HUES6 (cell line): ENCODE measurements at regions not wholly inside any gene's neighbourhood (a gene's known extent, or its start where the extent isn't known, plus 50 kb on each side); places are given as distances from the start of the nearest gene placed in this dataset.
"Not testable (repeated sequence)": the region's sequence is repeated elsewhere in the genome, so short reads cannot be mapped to it uniquely, and the experiment has no call there.

Source experiments
- H3K27ac ChIP-seq: 2 replicates; pipeline ENCODE4 v1.7.0; 2013; ENCODE audit warnings: low read depth, mild to moderate bottlenecking, low read length, inconsistent platforms
- H3K27me3 ChIP-seq: 2 replicates; pipeline ENCODE4 v1.6.1; 2013; ENCODE audit warnings: low read length; ENCODE audit not compliant: control insufficient read depth, insufficient read depth
- H3K36me3 ChIP-seq: 2 replicates; pipeline ENCODE4 v1.6.1; 2013; ENCODE audit warnings: low read length; ENCODE audit not compliant: control insufficient read depth, insufficient read depth
- H3K4me1 ChIP-seq: 2 replicates; pipeline ENCODE4 v1.6.1; 2013; ENCODE audit warnings: low read length; ENCODE audit not compliant: control insufficient read depth, insufficient read depth
- H3K4me3 ChIP-seq: 2 replicates; pipeline ENCODE4 v1.5.1; 2013; ENCODE audit warnings: low read depth, low read length
- H3K9ac ChIP-seq: one replicate; pipeline ENCODE4 v1.6.1; 2013; ENCODE audit warnings: mild to moderate bottlenecking, low read length
- H3K9me3 ChIP-seq: 2 replicates; pipeline ENCODE4 v1.6.1; 2013; ENCODE audit warnings: low read depth, low read length; ENCODE audit not compliant: control insufficient read depth, insufficient read depth

DNA sequence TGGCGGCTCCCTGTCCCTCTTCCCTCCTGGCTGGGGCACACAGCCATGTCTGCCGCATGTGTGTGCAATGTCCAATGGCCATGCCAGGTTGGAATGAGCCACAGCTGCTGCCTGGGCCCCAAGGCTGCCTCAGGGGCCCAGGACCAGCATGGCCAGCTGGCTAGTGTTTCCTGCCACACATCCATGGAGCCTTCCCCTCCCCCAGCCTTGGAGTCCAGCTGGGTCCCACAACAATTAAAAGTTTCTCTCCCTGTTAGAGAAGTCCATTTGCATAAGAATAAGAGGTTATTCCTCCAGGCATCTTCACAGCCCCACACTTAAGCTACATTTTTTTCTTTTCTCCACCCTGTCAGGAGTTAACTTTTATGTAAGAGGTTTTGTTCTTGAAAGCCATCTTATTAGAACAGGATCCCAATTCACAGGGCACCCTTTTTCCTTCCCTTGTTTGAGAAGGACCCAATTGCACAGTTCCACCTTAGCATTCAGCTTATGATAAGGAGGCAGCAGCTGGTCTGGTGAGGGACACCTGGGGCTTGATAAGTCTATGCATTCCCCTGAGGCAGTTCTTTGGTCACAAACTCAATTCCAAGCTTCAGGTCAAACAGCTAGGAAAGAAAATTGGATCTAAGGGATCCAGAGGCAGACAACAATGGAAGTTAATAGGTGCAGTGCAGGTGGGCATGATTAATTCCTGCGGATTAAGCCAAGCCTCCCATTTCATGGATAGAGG lies 963.3 kb upstream of the GRIA3 start:
- Histone ChIP-seq H3K9me3 (peaks cover 5% of the 10 kb centered on the region; the same call in 1 of the 2 replicates), H3K27ac (peak overlapping the region; percentile 94), H3K9ac (peak overlapping the region; percentile 93), H3K4me1 (peaks cover 25% of the 10 kb centered on the region), H3K27me3 (no peaks in the 10 kb centered on the region), H3K4me3 (peak overlapping the region; percentile 84), H3K36me3 (peaks cover 20% of the 10 kb centered on the region)

- Histone ChIP-seq H3K9ac (peak overlapping the region; percentile 93), H3K27ac (peak overlapping the region; percentile 94), H3K4me3 (peak overlapping the region; percentile 84), H3K36me3 (peaks cover 28% of the 10 kb centered on the region), H3K4me1 (peaks cover 25% of the 10 kb centered on the region)
- not testable (repeated sequence) for H3K27me3 ChIP-seq, H3K9me3 ChIP-seq
Observed at GRCh38 chrX:122221810-122222209, 962.3 kb upstream of the GRIA3 start.

DNA sequence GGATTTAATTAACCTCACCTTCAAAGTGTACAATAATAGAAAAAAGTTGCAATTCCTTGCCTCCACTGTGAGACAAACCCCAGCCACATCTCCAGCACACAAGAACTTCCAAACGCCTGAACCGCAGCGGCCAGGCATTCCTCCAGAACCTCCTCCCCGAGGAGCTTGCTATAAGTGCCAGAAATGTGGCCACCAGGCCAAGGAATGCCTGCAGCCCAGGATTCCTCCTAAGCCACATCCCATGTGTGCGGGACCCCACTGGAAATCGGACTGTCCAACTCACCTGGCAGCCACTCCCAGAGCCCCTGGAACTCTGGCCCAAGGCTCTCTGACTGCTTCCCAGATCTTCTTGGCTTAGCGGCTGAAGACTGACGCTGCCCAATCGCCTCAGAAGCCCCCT lies 959.9 kb upstream of the GRIA3 start:
- H3K27me3 ChIP-seq, H3K9me3 ChIP-seq: not testable (repeated sequence)
- Histone ChIP-seq H3K4me3 (peak overlapping the region; percentile 66), H3K27ac (peak overlapping the region; percentile 60; the same call in 1 of the 2 replicates), H3K36me3 (peaks cover 48% of the 10 kb centered on the region), H3K9ac (peak overlapping the region; percentile 88), H3K4me1 (peaks cover 26% of the 10 kb centered on the region)

DNA sequence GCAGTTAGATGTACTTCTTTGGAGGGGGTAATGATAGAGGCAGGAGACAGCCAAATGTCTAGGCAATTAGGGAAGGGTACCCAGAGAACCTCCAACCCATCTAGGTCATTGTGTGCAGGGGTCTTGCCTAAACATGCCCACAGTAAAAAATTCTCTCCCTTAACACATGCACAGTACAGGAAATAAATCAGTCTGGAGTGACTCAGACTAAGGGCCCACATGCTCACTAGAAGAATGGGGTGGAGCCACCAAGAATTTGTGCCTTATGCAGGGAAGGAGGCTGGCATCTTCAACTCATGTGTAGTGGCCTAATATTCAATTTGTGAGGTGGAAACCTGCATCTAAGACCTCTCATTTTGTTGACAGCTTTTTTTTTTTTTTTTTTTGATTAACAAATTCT lies 945.3 kb upstream of the GRIA3 start:
- no peak overlapping the region for H3K9ac ChIP-seq
- H3K27me3 ChIP-seq: no peaks in the 10 kb centered on the region
- peaks cover 93% of the 10 kb centered on the region for H3K36me3 ChIP-seq
- no peak overlapping the region; the same call in 1 of the 2 replicates for H3K27ac ChIP-seq
- no peaks in the 10 kb centered on the region for H3K9me3 ChIP-seq
- no peak overlapping the region for H3K4me3 ChIP-seq
- peaks cover 37% of the 10 kb centered on the region for H3K4me1 ChIP-seq

- Histone ChIP-seq H3K4me3 (no peak overlapping the region), H3K9me3 (no peaks in the 10 kb centered on the region), H3K27ac (no peak overlapping the region), H3K9ac (no peak overlapping the region), H3K36me3 (peaks cover 61% of the 10 kb centered on the region), H3K4me1 (peaks cover 23% of the 10 kb centered on the region), H3K27me3 (no peaks in the 10 kb centered on the region)
Observed at GRCh38 chrX:122241959-122242358, 942.1 kb upstream of the GRIA3 start.

DNA sequence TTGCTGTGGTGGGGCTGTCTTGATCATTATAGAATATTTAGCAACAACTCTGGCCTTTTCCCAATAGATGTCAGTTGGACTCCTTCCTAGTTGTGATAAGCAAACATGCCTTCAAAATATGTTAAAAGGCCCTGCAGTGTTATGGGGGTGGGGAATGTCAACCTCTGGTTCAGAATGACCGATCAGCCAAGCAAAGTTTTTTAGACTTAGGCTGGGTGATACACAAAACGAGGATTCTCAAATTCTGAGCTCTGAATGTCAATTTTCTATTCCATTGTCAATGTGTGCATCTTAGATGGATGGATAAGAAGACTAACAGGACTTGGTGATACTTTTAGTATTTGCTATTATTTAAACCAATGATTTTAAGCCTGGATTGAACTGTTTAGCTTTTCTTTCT lies 940.0 kb upstream of the GRIA3 start:
- H3K27me3 ChIP-seq: no peaks in the 10 kb centered on the region
- H3K4me1 ChIP-seq: peaks cover 6% of the 10 kb centered on the region
- H3K9me3 ChIP-seq: no peaks in the 10 kb centered on the region
- H3K4me3 ChIP-seq: no peak overlapping the region
- H3K27ac ChIP-seq: no peak overlapping the region
- H3K9ac ChIP-seq: no peak overlapping the region
- peaks cover 40% of the 10 kb centered on the region for H3K36me3 ChIP-seq

DNA sequence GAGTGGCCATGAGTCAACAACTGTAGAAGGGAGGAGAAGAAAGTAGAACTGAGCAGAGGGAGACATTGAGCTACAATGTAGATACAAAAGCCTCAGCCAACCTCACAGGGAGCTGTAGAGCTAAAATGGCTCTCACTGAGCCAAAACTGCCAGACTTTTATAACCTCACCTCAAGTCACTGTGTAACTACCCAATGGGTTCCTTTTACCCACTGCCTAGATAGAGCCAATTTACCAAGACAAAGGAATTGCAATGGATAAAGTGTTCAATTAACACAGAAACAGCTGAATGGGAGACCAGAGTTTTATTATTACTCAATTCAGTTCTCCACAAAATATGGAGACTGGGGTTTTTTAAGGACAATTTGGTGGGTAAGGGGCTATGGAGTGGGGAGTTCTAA lies 938.9 kb upstream of the GRIA3 start:
- Histone ChIP-seq H3K9ac (no peak overlapping the region), H3K4me3 (no peak overlapping the region), H3K36me3 (peaks cover 29% of the 10 kb centered on the region), H3K27me3 (no peaks in the 10 kb centered on the region), H3K27ac (no peak overlapping the region), H3K9me3 (no peaks in the 10 kb centered on the region), H3K4me1 (peaks cover 6% of the 10 kb centered on the region)

DNA sequence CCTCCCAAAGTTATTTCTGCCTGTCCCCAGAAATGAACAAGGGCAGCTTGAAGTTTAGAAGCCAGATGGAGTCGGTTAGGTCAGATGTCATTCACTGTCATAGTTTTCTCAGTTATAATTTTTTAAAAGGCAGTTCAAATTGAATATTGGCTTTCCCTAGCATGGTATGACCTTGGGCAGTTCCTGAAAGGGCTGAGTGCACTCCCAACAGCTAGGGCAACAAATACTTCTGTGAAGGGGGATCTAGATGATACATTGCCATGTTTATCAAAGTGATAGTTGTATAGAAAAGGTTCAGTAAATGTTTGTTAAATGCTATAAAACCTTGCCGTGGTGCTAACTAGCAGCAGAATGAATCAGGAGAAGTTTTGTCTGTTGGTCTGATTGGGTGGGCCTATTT lies 938.1 kb upstream of the GRIA3 start:
- no peak overlapping the region for H3K4me3 ChIP-seq
- H3K27me3 ChIP-seq: no peaks in the 10 kb centered on the region
- no peak overlapping the region for H3K9ac ChIP-seq
- H3K4me1 ChIP-seq: peaks cover 3% of the 10 kb centered on the region
- no peaks in the 10 kb centered on the region for H3K9me3 ChIP-seq
- H3K36me3 ChIP-seq: peaks cover 21% of the 10 kb centered on the region
- H3K27ac ChIP-seq: no peak overlapping the region

- H3K36me3 ChIP-seq: peaks cover 11% of the 10 kb centered on the region
- H3K27me3 ChIP-seq: peaks cover 4% of the 10 kb centered on the region; the same call in 1 of the 2 replicates
- H3K9me3 ChIP-seq: no peaks in the 10 kb centered on the region
Observed at GRCh38 chrX:122246937-122247336, 937.1 kb upstream of the GRIA3 start.

DNA sequence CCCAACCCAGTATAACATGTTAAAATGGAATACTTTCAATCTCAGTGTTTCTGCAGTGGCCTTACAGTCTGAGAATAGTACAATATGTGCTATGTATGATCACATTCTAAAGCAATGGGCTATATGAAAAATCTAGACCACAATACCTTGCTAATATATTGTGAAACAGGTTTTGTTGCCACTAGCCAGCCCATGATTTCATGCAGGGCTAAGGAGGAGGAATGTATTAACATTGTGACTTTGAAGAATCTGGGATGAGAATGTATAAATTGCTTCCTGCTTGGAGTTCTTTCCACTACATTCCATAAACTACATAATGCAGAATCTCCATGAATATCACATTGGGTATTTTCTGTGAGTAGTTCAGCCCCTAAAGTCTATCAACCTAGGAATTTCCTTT lies 935.4 kb upstream of the GRIA3 start:
- Histone ChIP-seq H3K4me1 (no peaks in the 10 kb centered on the region; the same call in 1 of the 2 replicates), H3K4me3 (no peak overlapping the region), H3K27me3 (peaks cover 19% of the 10 kb centered on the region; the same call in 1 of the 2 replicates), H3K36me3 (no peaks in the 10 kb centered on the region), H3K27ac (no peak overlapping the region), H3K9me3 (no peaks in the 10 kb centered on the region), H3K9ac (no peak overlapping the region)

More at GRCh38 chrX:122246937-122247336, 937.1 kb upstream of the GRIA3 start:
- Histone ChIP-seq H3K4me1 (no peaks in the 10 kb centered on the region; the same call in 1 of the 2 replicates), H3K4me3 (no peak overlapping the region), H3K9ac (no peak overlapping the region), H3K27ac (no peak overlapping the region)

GRCh38 chrX:122252454-122252853 lies 931.6 kb upstream of the GRIA3 start:
- Histone ChIP-seq H3K9me3 (no peaks in the 10 kb centered on the region), H3K36me3 (no peaks in the 10 kb centered on the region), H3K4me3 (no peak overlapping the region), H3K27me3 (peaks cover 22% of the 10 kb centered on the region; the same call in 1 of the 2 replicates), H3K27ac (no peak overlapping the region), H3K9ac (no peak overlapping the region), H3K4me1 (no peaks in the 10 kb centered on the region)
